ENCODE measurements at regions not wholly inside any gene's neighbourhood (a gene's known extent, or its start where the extent isn't known, plus 50 kb on each side); places are given as distances from the start of the nearest gene placed in this dataset.

GRCh38 chr5:57402761-57403160 is 79.8 kb downstream of the ACTBL2 start:
- TF ChIP-seq CTCF (IDR thresholded peaks at IDR 0.05) (no peak), POLR2A (IDR thresholded peaks at IDR 0.05) (no peak)
